ENCODE measurements at regions not wholly inside any gene's neighbourhood (a gene's known extent, or its start where the extent isn't known, plus 50 kb on each side); places are given as distances from the start of the nearest gene placed in this dataset.
"Not testable (repeated sequence)": the region's sequence is repeated elsewhere in the genome, so short reads cannot be mapped to it uniquely, and the experiment has no call there.

- H3K4me3 ChIP-seq (ENCODE audit: low read depth, low read length), result no peak overlapping the region
- no peak for TF ChIP-seq CTCF (IDR thresholded peaks at IDR 0.05; ENCODE audit: low read depth, low read length, missing control alignments)
- DNase-seq (ENCODE audit: low read depth), result no peak
These were observed 64.6 kb upstream of the SH3RF1 start for GRCh38 chr4:169335331-169335730.

- DNase-seq (ENCODE audit: low read depth), result no peak
- TF ChIP-seq CTCF (IDR thresholded peaks at IDR 0.05; ENCODE audit: low read depth, low read length, missing control alignments), result no peak
- H3K4me3 ChIP-seq (ENCODE audit: low read depth, low read length), result no peak overlapping the region
These were observed 63.6 kb upstream of the SH3RF1 start for GRCh38 chr4:169334335-169334734.

GRCh38 chr4:169333265-169333664, 62.5 kb upstream of the SH3RF1 start:
- no peak for TF ChIP-seq CTCF (IDR thresholded peaks at IDR 0.05; ENCODE audit: low read depth, low read length, missing control alignments)
- H3K4me3 ChIP-seq (ENCODE audit: low read depth, low read length), result no peak overlapping the region
- DNase-seq (ENCODE audit: low read depth), result no peak

GRCh38 chr4:169332583-169332982, 61.8 kb upstream of the SH3RF1 start:
- no peak for TF ChIP-seq CTCF (IDR thresholded peaks at IDR 0.05; ENCODE audit: low read depth, low read length, missing control alignments)
- no peak overlapping the region for H3K4me3 ChIP-seq (ENCODE audit: low read depth, low read length)
- DNase-seq (ENCODE audit: low read depth), result no peak

GRCh38 chr4:169330811-169331210, 60.1 kb upstream of the SH3RF1 start:
- no peak for DNase-seq (ENCODE audit: low read depth)
- no peak overlapping the region for H3K4me3 ChIP-seq (ENCODE audit: low read depth, low read length)
- no peak for TF ChIP-seq CTCF (IDR thresholded peaks at IDR 0.05; ENCODE audit: low read depth, low read length, missing control alignments)

- TF ChIP-seq CTCF (IDR thresholded peaks at IDR 0.05; ENCODE audit: low read depth, low read length, missing control alignments), result no peak
- no peak for DNase-seq (ENCODE audit: low read depth)
- H3K4me3 ChIP-seq (ENCODE audit: low read depth, low read length), result no peak overlapping the region
These were observed 59.3 kb upstream of the SH3RF1 start for GRCh38 chr4:169330095-169330494.

- TF ChIP-seq CTCF (IDR thresholded peaks at IDR 0.05; ENCODE audit: low read depth, low read length, missing control alignments), result no peak
- no peak overlapping the region for H3K4me3 ChIP-seq (ENCODE audit: low read depth, low read length)
- no peak for DNase-seq (ENCODE audit: low read depth)
These were observed 57.2 kb upstream of the SH3RF1 start for GRCh38 chr4:169327951-169328350.

- DNase-seq (ENCODE audit: low read depth); H3K4me3 ChIP-seq (ENCODE audit: low read depth, low read length): not testable (repeated sequence)
These were observed 53.2 kb upstream of the SH3RF1 start for GRCh38 chr4:169323925-169324324.

GRCh38 chr4:169322833-169323232, 52.1 kb upstream of the SH3RF1 start:
- DNase-seq (ENCODE audit: low read depth), result not testable (repeated sequence)

More at GRCh38 chr4:169322833-169323232, 52.1 kb upstream of the SH3RF1 start:
- H3K4me3 ChIP-seq (ENCODE audit: low read depth, low read length), result not testable (repeated sequence)

All from GM12864 (cell line).